Sigmoid colon (tissue), 4 donors: ENCODE measurements at regions not wholly inside any gene's neighbourhood (a gene's known extent, or its start where the extent isn't known, plus 50 kb on each side); places are given as distances from the start of the nearest gene placed in this dataset.

ENCODE experiments used
- EP300 ChIP-seq, 4 donors: sonication (generic); formaldehyde crosslinking; IDR thresholded peaks; one replicate each; pipeline ENCODE4 v1.6.1; 2017; ENCODE audit warnings: antibody characterized with exemption in 4 of 4
- POLR2A ChIP-seq, 2 donors: fragments of 450-650 bp; IDR thresholded peaks; one replicate each; pipeline ENCODE4 v1.6.1; 2016; ENCODE audit warnings: antibody characterized with exemption in 2 of 2, mild to moderate bottlenecking in 2 of 2, moderate library complexity in 2 of 2
- TF ChIP-seq, protein P1 (sequence below), 4 experiments: fragments of 450-650 bp in 3 of 4; fragments of 200-600 bp in 1 of 4; IDR thresholded peaks; one replicate each; pipeline ENCODE4 v1.5.1; 2016 to 2019; ENCODE audit warnings: antibody characterized with exemption in 4 of 4, mild to moderate bottlenecking in 3 of 4, moderate library complexity in 2 of 4

DNA sequence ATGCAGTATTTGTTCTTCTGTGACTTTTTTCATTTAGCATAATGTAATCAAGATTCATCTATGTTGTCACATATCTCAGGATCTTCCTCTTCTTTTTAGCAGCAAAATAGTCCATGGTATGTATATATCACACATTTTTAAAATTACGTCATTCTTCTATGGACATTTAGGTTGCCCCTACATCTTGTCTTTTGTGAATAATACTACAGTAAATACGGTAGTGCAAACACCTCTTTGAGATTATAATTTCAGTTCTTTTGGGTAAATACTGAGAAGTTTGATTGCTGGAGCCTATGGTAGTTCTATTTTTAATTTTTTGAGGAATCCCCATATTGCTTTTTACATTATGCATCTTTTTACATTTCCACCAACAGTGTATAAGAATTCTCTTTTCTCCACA, 1174.9 kb downstream of the NSUN3 start:
- TF ChIP-seq POLR2A (IDR thresholded peaks at IDR 0.05) (no peak), EP300 (IDR thresholded peaks at IDR 0.05) (no peak)
- TF ChIP-seq, protein P1, sequence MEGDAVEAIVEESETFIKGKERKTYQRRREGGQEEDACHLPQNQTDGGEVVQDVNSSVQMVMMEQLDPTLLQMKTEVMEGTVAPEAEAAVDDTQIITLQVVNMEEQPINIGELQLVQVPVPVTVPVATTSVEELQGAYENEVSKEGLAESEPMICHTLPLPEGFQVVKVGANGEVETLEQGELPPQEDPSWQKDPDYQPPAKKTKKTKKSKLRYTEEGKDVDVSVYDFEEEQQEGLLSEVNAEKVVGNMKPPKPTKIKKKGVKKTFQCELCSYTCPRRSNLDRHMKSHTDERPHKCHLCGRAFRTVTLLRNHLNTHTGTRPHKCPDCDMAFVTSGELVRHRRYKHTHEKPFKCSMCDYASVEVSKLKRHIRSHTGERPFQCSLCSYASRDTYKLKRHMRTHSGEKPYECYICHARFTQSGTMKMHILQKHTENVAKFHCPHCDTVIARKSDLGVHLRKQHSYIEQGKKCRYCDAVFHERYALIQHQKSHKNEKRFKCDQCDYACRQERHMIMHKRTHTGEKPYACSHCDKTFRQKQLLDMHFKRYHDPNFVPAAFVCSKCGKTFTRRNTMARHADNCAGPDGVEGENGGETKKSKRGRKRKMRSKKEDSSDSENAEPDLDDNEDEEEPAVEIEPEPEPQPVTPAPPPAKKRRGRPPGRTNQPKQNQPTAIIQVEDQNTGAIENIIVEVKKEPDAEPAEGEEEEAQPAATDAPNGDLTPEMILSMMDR (IDR thresholded peaks at IDR 0.05), result no peak
